Transverse colon (tissue), 3 donors: ENCODE measurements at regions not wholly inside any gene's neighbourhood (a gene's known extent, or its start where the extent isn't known, plus 50 kb on each side); places are given as distances from the start of the nearest gene placed in this dataset.

ENCODE experiments used
- EP300 ChIP-seq: sonication (generic); formaldehyde crosslinking; IDR thresholded peaks from one replicate; pipeline ENCODE4 v1.6.1; 2017; ENCODE audit warnings: antibody characterized with exemption, low read depth
- TF ChIP-seq, protein P1 (sequence below), 5 experiments: fragments of 200-600 bp in 3 of 5; fragments of 450-650 bp in 2 of 5; sonication (generic) in 3 of 5; IDR thresholded peaks; 1 replicate in 2 of 5; 2 replicates in 3 of 5; pipeline ENCODE4 v1.5.1; 2016 to 2017; ENCODE audit warnings: antibody characterized with exemption in 5 of 5, inconsistent platforms in 3 of 5, mild to moderate bottlenecking in 2 of 5, moderate library complexity in 1 of 5

DNA sequence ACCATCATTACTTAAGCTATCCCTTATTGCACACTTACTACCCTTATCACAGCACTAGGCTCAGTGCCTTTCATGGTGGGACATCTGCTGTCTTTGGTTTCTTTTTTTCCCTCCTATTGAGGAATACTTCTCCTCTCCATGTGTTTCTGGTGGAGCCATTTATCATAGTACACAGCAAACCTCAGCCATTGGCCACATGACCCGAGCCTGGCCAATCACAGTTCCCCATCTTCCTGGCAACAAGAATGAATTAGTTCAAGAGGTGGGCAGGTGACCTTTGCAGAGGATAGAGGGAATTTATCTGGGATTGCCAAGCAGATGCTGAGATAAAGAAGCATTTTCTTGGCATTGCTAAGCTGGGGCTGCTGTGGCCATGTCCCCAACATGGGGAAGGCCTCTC is 101.1 kb upstream of the ZNF618 start:
- no peak for TF ChIP-seq EP300
- TF ChIP-seq, protein P1, sequence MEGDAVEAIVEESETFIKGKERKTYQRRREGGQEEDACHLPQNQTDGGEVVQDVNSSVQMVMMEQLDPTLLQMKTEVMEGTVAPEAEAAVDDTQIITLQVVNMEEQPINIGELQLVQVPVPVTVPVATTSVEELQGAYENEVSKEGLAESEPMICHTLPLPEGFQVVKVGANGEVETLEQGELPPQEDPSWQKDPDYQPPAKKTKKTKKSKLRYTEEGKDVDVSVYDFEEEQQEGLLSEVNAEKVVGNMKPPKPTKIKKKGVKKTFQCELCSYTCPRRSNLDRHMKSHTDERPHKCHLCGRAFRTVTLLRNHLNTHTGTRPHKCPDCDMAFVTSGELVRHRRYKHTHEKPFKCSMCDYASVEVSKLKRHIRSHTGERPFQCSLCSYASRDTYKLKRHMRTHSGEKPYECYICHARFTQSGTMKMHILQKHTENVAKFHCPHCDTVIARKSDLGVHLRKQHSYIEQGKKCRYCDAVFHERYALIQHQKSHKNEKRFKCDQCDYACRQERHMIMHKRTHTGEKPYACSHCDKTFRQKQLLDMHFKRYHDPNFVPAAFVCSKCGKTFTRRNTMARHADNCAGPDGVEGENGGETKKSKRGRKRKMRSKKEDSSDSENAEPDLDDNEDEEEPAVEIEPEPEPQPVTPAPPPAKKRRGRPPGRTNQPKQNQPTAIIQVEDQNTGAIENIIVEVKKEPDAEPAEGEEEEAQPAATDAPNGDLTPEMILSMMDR (IDR thresholded peaks at IDR 0.05) = no peak
